GM18520 (cell line): ENCODE measurements at regions not wholly inside any gene's neighbourhood (a gene's known extent, or its start where the extent isn't known, plus 50 kb on each side); places are given as distances from the start of the nearest gene placed in this dataset.
"Not testable (repeated sequence)": the region's sequence is repeated elsewhere in the genome, so short reads cannot be mapped to it uniquely, and the experiment has no call there.

Experiments used
- ATAC-seq: cut with Tn5 transposase; IDR thresholded peaks from one replicate; pipeline ENCODE4 v1.9.1; 2021; ENCODE audit not compliant: unreplicated experiment

GRCh38 chr5:111983459-111983858, 226.5 kb upstream of the NREP start:
- ATAC-seq = no peak

- ATAC-seq = no peak
These were observed 220.4 kb upstream of the NREP start for GRCh38 chr5:111977436-111977829.

- ATAC-seq = no peak
These were observed 219.9 kb upstream of the NREP start for GRCh38 chr5:111976705-111977435.

- no peak for ATAC-seq
These were observed 218.1 kb upstream of the NREP start for GRCh38 chr5:111975133-111975532.

- no peak for ATAC-seq
These were observed 217.0 kb upstream of the NREP start for GRCh38 chr5:111973961-111974360.

GRCh38 chr5:111972548-111972947, 215.6 kb upstream of the NREP start:
- no peak for ATAC-seq

- ATAC-seq = no peak
These were observed 215.1 kb upstream of the NREP start for GRCh38 chr5:111972080-111972479.

GRCh38 chr5:111968459-111968858, 211.5 kb upstream of the NREP start:
- no peak for ATAC-seq

- ATAC-seq = no peak
These were observed 210.5 kb upstream of the NREP start for GRCh38 chr5:111967463-111967862.

- no peak for ATAC-seq
These were observed 209.3 kb upstream of the NREP start for GRCh38 chr5:111966290-111966689.

GRCh38 chr5:111963555-111963954, 206.6 kb upstream of the NREP start:
- ATAC-seq = no peak

GRCh38 chr5:111962906-111963305, 205.9 kb upstream of the NREP start:
- no peak for ATAC-seq

GRCh38 chr5:111961862-111962261, 204.9 kb upstream of the NREP start:
- ATAC-seq = no peak

- no peak for ATAC-seq
These were observed 203.7 kb upstream of the NREP start for GRCh38 chr5:111960476-111961215.

- no peak for ATAC-seq
These were observed 201.9 kb upstream of the NREP start for GRCh38 chr5:111958851-111959250.

GRCh38 chr5:111956765-111957164, 199.8 kb upstream of the NREP start:
- not testable (repeated sequence) for ATAC-seq

- peak; percentile 62 for ATAC-seq
These were observed 197.8 kb upstream of the NREP start for GRCh38 chr5:111954516-111955395.

- no peak for ATAC-seq
These were observed 196.5 kb upstream of the NREP start for GRCh38 chr5:111953351-111954127.

GRCh38 chr5:111952555-111952954, 195.6 kb upstream of the NREP start:
- ATAC-seq = no peak

GRCh38 chr5:111950660-111951059, 193.7 kb upstream of the NREP start:
- ATAC-seq = no peak
